ENCODE measurements at regions not wholly inside any gene's neighbourhood (a gene's known extent, or its start where the extent isn't known, plus 50 kb on each side); places are given as distances from the start of the nearest gene placed in this dataset.
"Not testable (repeated sequence)": the region's sequence is repeated elsewhere in the genome, so short reads cannot be mapped to it uniquely, and the experiment has no call there.

DNA sequence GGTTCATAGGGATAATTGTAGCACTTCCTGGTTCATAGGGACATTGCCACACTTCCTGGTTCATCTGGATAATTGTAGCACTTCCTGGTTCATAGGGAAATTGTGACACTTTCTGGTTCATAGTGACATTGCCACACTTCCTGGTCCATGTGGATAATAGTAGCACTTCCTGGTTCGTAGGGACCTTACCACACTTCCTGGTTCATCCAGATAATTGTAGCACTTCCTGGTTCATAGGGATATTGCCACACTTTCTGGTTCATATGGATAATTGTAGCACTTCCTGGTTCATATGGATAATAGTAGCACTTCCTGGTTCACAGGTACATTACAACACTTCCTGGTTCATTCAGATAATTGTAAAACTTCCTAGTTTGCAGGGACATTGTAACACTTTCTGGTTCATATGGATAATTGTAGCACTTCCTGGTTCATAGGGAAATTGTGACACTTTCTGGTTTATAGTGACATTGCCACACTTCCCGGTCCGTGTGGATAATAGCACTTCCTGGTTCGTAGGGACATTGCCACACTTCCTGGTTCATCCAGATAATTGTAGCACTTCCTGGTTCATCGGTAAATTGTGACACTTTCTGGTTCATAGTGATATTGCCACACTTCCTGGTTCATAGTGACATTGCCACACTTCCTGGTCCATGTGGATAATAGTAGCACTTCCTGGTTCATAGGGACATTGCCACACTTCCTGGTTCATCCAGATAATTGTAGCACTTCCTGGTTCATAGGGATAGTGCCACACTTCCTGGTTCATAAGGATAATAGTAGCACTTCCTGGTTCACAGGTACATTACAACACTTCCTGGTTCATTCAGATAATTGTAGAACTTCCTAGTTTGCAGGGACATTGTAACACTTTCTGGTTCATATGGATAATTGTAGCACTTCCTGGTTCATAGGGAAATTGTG, 60.8 kb upstream of the CD99 start:
- TF ChIP-seq CTCF (IDR thresholded peaks at IDR 0.05; ENCODE audit: insufficient read depth, low read depth, low read length); EZH2 (IDR thresholded peaks at IDR 0.05; ENCODE audit: insufficient read depth, low read length): not testable (repeated sequence)

Measured in astrocyte (in vitro differentiated cells and primary cell).